HuH-7 (cell line): ENCODE measurements at regions not wholly inside any gene's neighbourhood (a gene's known extent, or its start where the extent isn't known, plus 50 kb on each side); places are given as distances from the start of the nearest gene placed in this dataset.
"Not testable (repeated sequence)": the region's sequence is repeated elsewhere in the genome, so short reads cannot be mapped to it uniquely, and the experiment has no call there.

ENCODE experiments used
- DNase-seq: peaks from one replicate; pipeline ENCODE4 v3.0.0; 2011; ENCODE audit warnings: low spot score

- not testable (repeated sequence) for DNase-seq
Observed at GRCh38 chr2:128598260-128598659, 279.6 kb upstream of the HS6ST1 start.

GRCh38 chr2:128598862-128599441 lies 280.3 kb upstream of the HS6ST1 start:
- no peak for DNase-seq

GRCh38 chr2:128599700-128600099 lies 281.0 kb upstream of the HS6ST1 start:
- DNase-seq = no peak

- no peak for DNase-seq
Observed at GRCh38 chr2:128600581-128601297, 282.1 kb upstream of the HS6ST1 start.

GRCh38 chr2:128601298-128602037 lies 282.8 kb upstream of the HS6ST1 start:
- DNase-seq = no peak

- DNase-seq = no peak
Observed at GRCh38 chr2:128602038-128602698, 283.5 kb upstream of the HS6ST1 start.

GRCh38 chr2:128602699-128603101 lies 284.0 kb upstream of the HS6ST1 start:
- no peak for DNase-seq

GRCh38 chr2:128603411-128603924 lies 284.8 kb upstream of the HS6ST1 start:
- no peak for DNase-seq

GRCh38 chr2:128604045-128604444 lies 285.4 kb upstream of the HS6ST1 start:
- DNase-seq = no peak

GRCh38 chr2:128604581-128604980 lies 285.9 kb upstream of the HS6ST1 start:
- DNase-seq = not testable (repeated sequence)

- DNase-seq = no peak
Observed at GRCh38 chr2:128605421-128605820, 286.8 kb upstream of the HS6ST1 start.

GRCh38 chr2:128605931-128606330 lies 287.3 kb upstream of the HS6ST1 start:
- no peak for DNase-seq

GRCh38 chr2:128606837-128607236 lies 288.2 kb upstream of the HS6ST1 start:
- DNase-seq = no peak

GRCh38 chr2:128607440-128607839 lies 288.8 kb upstream of the HS6ST1 start:
- no peak for DNase-seq

GRCh38 chr2:128607911-128608506 lies 289.3 kb upstream of the HS6ST1 start:
- no peak for DNase-seq

- no peak for DNase-seq
Observed at GRCh38 chr2:128608921-128609880, 290.5 kb upstream of the HS6ST1 start.

GRCh38 chr2:128610496-128610895 lies 291.8 kb upstream of the HS6ST1 start:
- DNase-seq = no peak

- no peak for DNase-seq
Observed at GRCh38 chr2:128611421-128612320, 293.0 kb upstream of the HS6ST1 start.

- no peak for DNase-seq
Observed at GRCh38 chr2:128612628-128613027, 294.0 kb upstream of the HS6ST1 start.

GRCh38 chr2:128613351-128613750 lies 294.7 kb upstream of the HS6ST1 start:
- DNase-seq = no peak
